ENCODE measurements at regions not wholly inside any gene's neighbourhood (a gene's known extent, or its start where the extent isn't known, plus 50 kb on each side); places are given as distances from the start of the nearest gene placed in this dataset.

DNA sequence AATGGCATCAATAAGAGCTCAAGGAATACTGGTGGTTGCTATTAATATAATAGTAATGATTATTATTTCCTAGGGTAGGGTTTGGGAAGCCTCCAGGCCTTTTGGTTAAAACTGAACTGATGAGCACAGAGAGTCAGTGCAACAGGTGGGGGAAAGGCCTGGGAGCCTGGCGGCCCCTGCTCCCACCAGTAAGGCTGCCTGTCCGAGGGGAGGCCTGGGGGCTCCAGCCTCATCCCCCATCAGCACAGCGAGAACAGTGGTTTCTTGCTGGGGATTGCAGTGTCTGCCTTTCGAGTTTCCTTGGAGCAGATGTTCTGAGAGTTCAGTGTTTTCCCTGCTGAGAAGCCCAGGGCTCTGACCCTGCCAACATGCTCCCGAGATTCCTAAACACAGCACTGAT is 340.4 kb downstream of the CDH26 start:
- intact Hi-C loops (cut with DNase I, micrococcal nuclease), result no loop called here
- H3K4me1 Mint-ChIP-seq (ENCODE audit: low read depth), result peaks cover 13% of the 10 kb centered on the region
- no peak overlapping the region for H3K4me3 Mint-ChIP-seq
- Histone ChIP-seq H3K36me3 (ENCODE audit: insufficient read depth, low read length) (no peaks in the 10 kb centered on the region), H3K9me3 (ENCODE audit: control insufficient read depth in 1 of 2, insufficient read depth in 1 of 2, low read length in 2 of 2) (no peaks in the 10 kb centered on the region), H3K27me3 (ENCODE audit: control insufficient read depth in 1 of 2, insufficient read depth in 2 of 2, low read length in 2 of 2) (no peaks in the 10 kb centered on the region), H3K4me1 (ENCODE audit: insufficient read depth, low read length) (no peaks in the 10 kb centered on the region), H3K27ac (ENCODE audit: low read depth in 1 of 2, low read length in 2 of 2) (no peak overlapping the region), H3K4me3 (ENCODE audit: low read length) (no peak overlapping the region)
- ChIA-PET POLR2A (no interaction called here), CTCF (no interaction called here)
- TF ChIP-seq, protein P1, sequence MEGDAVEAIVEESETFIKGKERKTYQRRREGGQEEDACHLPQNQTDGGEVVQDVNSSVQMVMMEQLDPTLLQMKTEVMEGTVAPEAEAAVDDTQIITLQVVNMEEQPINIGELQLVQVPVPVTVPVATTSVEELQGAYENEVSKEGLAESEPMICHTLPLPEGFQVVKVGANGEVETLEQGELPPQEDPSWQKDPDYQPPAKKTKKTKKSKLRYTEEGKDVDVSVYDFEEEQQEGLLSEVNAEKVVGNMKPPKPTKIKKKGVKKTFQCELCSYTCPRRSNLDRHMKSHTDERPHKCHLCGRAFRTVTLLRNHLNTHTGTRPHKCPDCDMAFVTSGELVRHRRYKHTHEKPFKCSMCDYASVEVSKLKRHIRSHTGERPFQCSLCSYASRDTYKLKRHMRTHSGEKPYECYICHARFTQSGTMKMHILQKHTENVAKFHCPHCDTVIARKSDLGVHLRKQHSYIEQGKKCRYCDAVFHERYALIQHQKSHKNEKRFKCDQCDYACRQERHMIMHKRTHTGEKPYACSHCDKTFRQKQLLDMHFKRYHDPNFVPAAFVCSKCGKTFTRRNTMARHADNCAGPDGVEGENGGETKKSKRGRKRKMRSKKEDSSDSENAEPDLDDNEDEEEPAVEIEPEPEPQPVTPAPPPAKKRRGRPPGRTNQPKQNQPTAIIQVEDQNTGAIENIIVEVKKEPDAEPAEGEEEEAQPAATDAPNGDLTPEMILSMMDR (IDR thresholded peaks at IDR 0.05), result no peak
- H3K36me3 Mint-ChIP-seq (ENCODE audit: low read depth), result no peaks in the 10 kb centered on the region
- H3K27ac Mint-ChIP-seq, result no peak overlapping the region
- DNase-seq (no peak), ATAC-seq (ENCODE audit: poor library complexity) (no peak)
- H3K9me3 Mint-ChIP-seq, result no peaks in the 10 kb centered on the region
- no peaks in the 10 kb centered on the region for H3K27me3 Mint-ChIP-seq

DNA sequence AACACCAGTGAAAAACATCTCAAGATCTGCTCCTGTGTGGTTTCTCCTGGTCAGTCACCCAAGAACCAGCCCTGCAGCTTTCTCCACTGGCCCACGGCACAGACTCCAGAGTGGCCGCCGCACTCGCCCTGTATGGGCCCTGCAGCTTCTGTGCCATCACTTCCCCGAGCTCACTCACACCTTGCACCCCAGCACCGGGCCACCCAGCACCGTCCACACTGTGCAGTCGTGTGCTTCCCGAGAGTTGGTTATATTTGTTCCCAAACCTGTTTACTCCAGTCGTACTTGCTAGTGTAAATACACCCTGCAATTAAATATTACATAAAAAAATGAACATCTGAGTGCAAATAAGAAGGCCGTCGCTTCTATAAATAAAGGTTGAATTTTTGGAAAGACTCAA is 341.7 kb downstream of the CDH26 start:
- H3K4me1 Mint-ChIP-seq (ENCODE audit: low read depth), result peaks cover 5% of the 10 kb centered on the region
- H3K27ac ChIP-seq (ENCODE audit: low read depth in 1 of 2, low read length in 2 of 2), result no peak overlapping the region
- H3K9me3 Mint-ChIP-seq, result no peaks in the 10 kb centered on the region
- H3K27ac Mint-ChIP-seq, result no peak overlapping the region
- H3K27me3 ChIP-seq (ENCODE audit: control insufficient read depth in 1 of 2, insufficient read depth in 2 of 2, low read length in 2 of 2), result no peaks in the 10 kb centered on the region
- no peak for DNase-seq
- H3K4me1 ChIP-seq (ENCODE audit: insufficient read depth, low read length), result no peaks in the 10 kb centered on the region
- no peaks in the 10 kb centered on the region for H3K27me3 Mint-ChIP-seq
- TF ChIP-seq, protein P1 (IDR thresholded peaks at IDR 0.05), result no peak
- H3K4me3 ChIP-seq (ENCODE audit: low read length), result no peak overlapping the region
- no peaks in the 10 kb centered on the region for H3K36me3 Mint-ChIP-seq (ENCODE audit: low read depth)
- ChIA-PET POLR2A (no interaction called here), CTCF (no interaction called here)
- no peak overlapping the region for H3K4me3 Mint-ChIP-seq
- no peak for ATAC-seq (ENCODE audit: poor library complexity)
- H3K36me3 ChIP-seq (ENCODE audit: insufficient read depth, low read length), result no peaks in the 10 kb centered on the region
- intact Hi-C loops (cut with DNase I, micrococcal nuclease), result no loop called here
- H3K9me3 ChIP-seq (ENCODE audit: control insufficient read depth in 1 of 2, insufficient read depth in 1 of 2, low read length in 2 of 2), result no peaks in the 10 kb centered on the region

DNA sequence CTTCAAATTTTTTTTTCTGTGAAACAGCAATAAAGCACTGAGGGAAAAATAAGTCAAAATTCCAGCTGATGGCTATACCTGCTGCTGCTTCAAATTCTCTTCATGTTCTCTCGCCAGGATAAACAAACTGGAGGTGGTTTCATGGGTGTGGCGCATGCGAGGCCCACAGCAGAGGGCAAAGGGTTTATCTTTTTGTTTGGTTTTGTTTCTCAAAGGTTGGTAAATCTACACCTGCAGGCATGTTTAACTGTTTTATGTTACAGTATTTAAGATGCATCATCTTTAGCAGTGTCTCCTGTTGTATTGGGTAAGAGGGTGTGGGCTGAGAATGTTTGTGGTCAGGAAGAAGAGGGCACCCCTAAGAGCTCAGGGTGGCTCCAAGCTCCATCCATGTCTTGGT is 342.2 kb downstream of the CDH26 start:
- POLR2A ChIA-PET, result no interaction called here

More for the DNA sequence above, 342.2 kb downstream of the CDH26 start:
- H3K4me1 Mint-ChIP-seq (ENCODE audit: low read depth), result peaks cover 5% of the 10 kb centered on the region
- DNase-seq (no peak), ATAC-seq (ENCODE audit: poor library complexity) (no peak)
- TF ChIP-seq, protein P1 (IDR thresholded peaks at IDR 0.05), result no peak
- Histone ChIP-seq H3K4me3 (ENCODE audit: low read length) (no peak overlapping the region), H3K9me3 (ENCODE audit: control insufficient read depth in 1 of 2, insufficient read depth in 1 of 2, low read length in 2 of 2) (no peaks in the 10 kb centered on the region), H3K27me3 (ENCODE audit: control insufficient read depth in 1 of 2, insufficient read depth in 2 of 2, low read length in 2 of 2) (no peaks in the 10 kb centered on the region), H3K36me3 (ENCODE audit: insufficient read depth, low read length) (no peaks in the 10 kb centered on the region), H3K27ac (ENCODE audit: low read depth in 1 of 2, low read length in 2 of 2) (no peak overlapping the region), H3K4me1 (ENCODE audit: insufficient read depth, low read length) (no peaks in the 10 kb centered on the region)
- no peaks in the 10 kb centered on the region for H3K27me3 Mint-ChIP-seq
- CTCF ChIA-PET, result no interaction called here
- no peaks in the 10 kb centered on the region for H3K9me3 Mint-ChIP-seq
- H3K4me3 Mint-ChIP-seq, result no peak overlapping the region
- H3K27ac Mint-ChIP-seq, result peak overlapping the region; percentile 41
- H3K36me3 Mint-ChIP-seq (ENCODE audit: low read depth), result no peaks in the 10 kb centered on the region
- intact Hi-C loops (cut with DNase I, micrococcal nuclease), result no loop called here

Data from CD4-positive, alpha-beta T cell (primary cell).